Transverse colon (tissue), 4 donors: ENCODE measurements at regions not wholly inside any gene's neighbourhood (a gene's known extent, or its start where the extent isn't known, plus 50 kb on each side); places are given as distances from the start of the nearest gene placed in this dataset.
"Not testable (repeated sequence)": the region's sequence is repeated elsewhere in the genome, so short reads cannot be mapped to it uniquely, and the experiment has no call there.

Source experiments
- DNase-seq: peaks from one replicate; pipeline ENCODE4 v3.0.0-alpha.2; 2019
- H3K27ac ChIP-seq, 4 donors: fragments of 200-600 bp; sonication (generic); 2 replicates each; pipeline ENCODE4 v1.5.1; 2016 to 2018; ENCODE audit warnings: inconsistent platforms in 4 of 4
- H3K27me3 ChIP-seq: fragments of 200-600 bp; sonication (generic); 2 replicates; pipeline ENCODE4 v1.5.1; 2017; ENCODE audit warnings: inconsistent platforms
- H3K36me3 ChIP-seq, 4 donors: fragments of 200-600 bp; sonication (generic); 2 replicates each; pipeline ENCODE4 v1.5.1; 2017 to 2019; ENCODE audit warnings: inconsistent platforms in 4 of 4
- H3K4me1 ChIP-seq, 4 donors: fragments of 200-600 bp; sonication (generic); 2 replicates each; pipeline ENCODE4 v1.5.1; 2017 to 2020; ENCODE audit warnings: inconsistent platforms in 4 of 4
- H3K4me3 ChIP-seq, 4 donors: fragments of 200-600 bp; sonication (generic); 1 replicate in 1 of 4; 2 replicates in 3 of 4; pipeline versions ENCODE4 v1.5.1 to v1.6.1; 2017 to 2019; ENCODE audit warnings: inconsistent platforms in 4 of 4
- H3K9me3 ChIP-seq, 2 donors: fragments of 200-600 bp; sonication (generic); 2 replicates each; pipeline ENCODE4 v1.5.1; 2017 to 2019; ENCODE audit warnings: inconsistent platforms in 2 of 2
- CTCF ChIP-seq, 5 experiments: fragments of 200-600 bp in 3 of 5; fragments of 450-650 bp in 2 of 5; sonication (generic) in 3 of 5; IDR thresholded peaks; 1 replicate in 2 of 5; 2 replicates in 3 of 5; pipeline ENCODE4 v1.5.1; 2016 to 2017; ENCODE audit warnings: antibody characterized with exemption in 5 of 5, inconsistent platforms in 3 of 5, mild to moderate bottlenecking in 2 of 5, moderate library complexity in 1 of 5
- EP300 ChIP-seq: sonication (generic); formaldehyde crosslinking; IDR thresholded peaks from one replicate; pipeline ENCODE4 v1.6.1; 2017; ENCODE audit warnings: antibody characterized with exemption, low read depth
- POLR2A ChIP-seq: fragments of 450-650 bp; IDR thresholded peaks from one replicate; pipeline ENCODE4 v1.6.1; 2016; ENCODE audit warnings: antibody characterized with exemption, mild to moderate bottlenecking, moderate library complexity
- POLR2AphosphoS5 ChIP-seq, 3 donors: sonication (generic); formaldehyde crosslinking; IDR thresholded peaks; one replicate each; pipeline ENCODE4 v1.6.1; 2016; ENCODE audit warnings: antibody characterized with exemption in 3 of 3
- WGBS, 2 donors: methylation state at CpG; one replicate each; pipeline ENCODE4 v1.1.5; 2018; ENCODE audit warnings: low coverage in 1 of 2; 5-methylcytosine and 5-hydroxymethylcytosine counted together
- in situ Hi-C, 4 donors: fragments of 200-750 bp; cut with MboI; loops; one replicate each; pipeline versions ENCODE4 v1.15.0 to v1.15.1; 2017; ENCODE audit warnings: low sequenced_read_pairs in 3 of 4, low pct_ligation_motif_present in 1 of 4, low pct_unique_long_range_greater_than_20kb in 1 of 4
- intact Hi-C: fragments of 100-400 bp; cut with DNase I; formaldehyde crosslinking; loops from one replicate; pipeline ENCODE4 v1.15.1; 2023; ENCODE audit warnings: low total_unique reads

- no peak for DNase-seq
- Histone ChIP-seq H3K27me3 (no peaks in the 10 kb centered on the region), H3K36me3 (no peaks in the 10 kb centered on the region), H3K4me3 (no peak overlapping the region), H3K27ac (no peak overlapping the region), H3K4me1 (no peaks in the 10 kb centered on the region), H3K9me3 (no peaks in the 10 kb centered on the region)
- no peak for TF ChIP-seq POLR2AphosphoS5 (IDR thresholded peaks at IDR 0.05)
- intact Hi-C loops, result no loop called here
- in situ Hi-C loops, result no loop called here
- 54 to 58% methylated on average over 2 of the region's 2 CpGs for WGBS, 2 donors
Measured at GRCh38 chr15:96977886-96978285, 647.4 kb downstream of the NR2F2 start.

DNA sequence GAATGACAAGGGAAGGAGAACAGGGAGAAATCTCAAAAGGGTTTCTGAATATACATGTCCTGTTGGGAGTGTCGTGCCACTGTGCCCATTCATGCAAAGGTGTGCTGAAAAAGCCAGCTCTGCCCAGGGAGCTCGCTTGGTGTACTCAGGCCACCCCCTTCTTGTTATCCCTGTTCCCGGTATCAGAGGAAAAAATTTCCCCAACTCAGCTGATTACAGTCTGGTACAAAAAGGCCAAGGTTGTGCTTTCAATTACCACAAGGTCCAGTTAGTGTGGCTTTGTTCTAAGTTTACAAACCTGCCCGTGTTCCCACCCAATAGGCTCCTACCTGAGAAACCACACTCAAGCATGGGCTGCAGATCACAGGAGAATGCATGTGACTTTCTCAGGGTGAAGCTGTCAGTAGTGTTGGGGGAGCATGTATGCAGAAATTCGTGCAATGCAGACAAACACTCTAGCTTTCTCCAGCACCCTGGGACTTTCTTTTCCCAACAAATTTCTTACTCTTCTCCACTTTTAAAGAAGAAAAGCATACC, 648.5 kb downstream of the NR2F2 start:
- TF ChIP-seq EP300 (no peak), CTCF (IDR thresholded peaks at IDR 0.05) (no peak), POLR2A (no peak), POLR2AphosphoS5 (IDR thresholded peaks at IDR 0.05) (no peak)
- no peak for DNase-seq
- H3K27ac ChIP-seq, result no peak overlapping the region
- in situ Hi-C loops (no loop called here), intact Hi-C loops (no loop called here)
- WGBS, 2 donors, result 65 to 68% methylated on average over 5 of the region's 5 CpGs
- H3K9me3 ChIP-seq, result no peaks in the 10 kb centered on the region
- no peaks in the 10 kb centered on the region for H3K36me3 ChIP-seq
- no peaks in the 10 kb centered on the region for H3K4me1 ChIP-seq
- H3K4me3 ChIP-seq, result no peak overlapping the region
- no peaks in the 10 kb centered on the region for H3K27me3 ChIP-seq

DNA sequence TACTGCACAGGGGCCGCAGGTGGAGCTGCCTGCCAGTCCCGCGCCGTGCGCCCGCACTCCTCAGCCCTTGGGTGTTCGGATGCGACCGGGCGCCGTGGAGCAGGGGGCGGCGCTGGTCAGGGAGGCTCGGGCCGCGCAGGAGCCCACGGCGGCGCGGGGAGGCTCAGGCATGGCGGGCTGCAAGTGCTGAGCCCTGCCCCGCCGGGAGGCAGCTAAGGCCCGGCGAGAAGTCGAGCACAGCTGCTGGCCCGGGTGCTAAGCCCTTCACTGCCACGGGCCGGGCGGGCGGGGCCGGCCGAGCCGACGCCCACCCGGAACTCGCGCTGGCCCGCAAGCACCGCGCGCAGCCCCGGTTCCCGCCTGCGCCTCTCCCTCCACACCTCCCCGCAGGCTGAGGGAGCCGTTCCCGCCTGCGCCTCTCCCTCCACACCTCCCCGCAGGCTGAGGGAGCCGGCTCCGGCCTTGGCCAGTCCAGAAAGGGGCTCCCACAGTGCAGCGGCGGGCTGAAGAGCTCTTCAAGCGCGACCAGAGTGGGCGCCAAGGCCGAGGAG, 653.7 kb downstream of the NR2F2 start:
- 94 to 100% methylated on average over 1 to 51 of the region's 58 CpGs for WGBS, 2 donors
- not testable (repeated sequence) for H3K27me3 ChIP-seq, H3K27ac ChIP-seq

DNA sequence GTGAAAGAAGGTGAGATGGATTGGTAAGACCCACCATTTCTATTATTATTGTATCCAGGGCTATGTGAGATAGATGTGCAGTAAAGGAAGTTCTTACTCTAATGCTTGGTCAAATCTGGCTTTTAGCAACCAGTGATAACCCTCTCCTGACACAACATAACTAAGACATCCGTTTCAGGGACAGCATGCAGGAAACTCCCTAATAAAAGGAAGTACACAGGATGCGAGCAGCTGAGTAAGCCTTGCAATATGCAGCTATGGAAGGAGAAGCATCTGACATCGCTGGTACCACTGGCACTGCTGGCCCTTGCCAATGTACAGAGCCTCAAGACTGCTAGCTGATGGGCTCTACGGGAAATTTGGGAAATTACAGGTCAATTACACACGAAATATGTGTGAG, 662.3 kb downstream of the NR2F2 start:
- TF ChIP-seq EP300 (no peak), CTCF (IDR thresholded peaks at IDR 0.05) (no peak), POLR2AphosphoS5 (IDR thresholded peaks at IDR 0.05) (no peak), POLR2A (no peak)
- in situ Hi-C loops, result no loop called here
- 71 to 73% methylated on average over 2 to 5 of the region's 5 CpGs for WGBS, 2 donors

More for the DNA sequence above, 653.7 kb downstream of the NR2F2 start:
- H3K4me3 ChIP-seq, in situ Hi-C loops, H3K36me3 ChIP-seq, H3K9me3 ChIP-seq, DNase-seq, intact Hi-C loops, H3K4me1 ChIP-seq: not testable (repeated sequence)

GRCh38 chr15:96997538-96997937, 667.0 kb downstream of the NR2F2 start:
- H3K4me3 ChIP-seq, result no peak overlapping the region
- H3K9me3 ChIP-seq, result peaks cover 0 to 3% of the 10 kb centered on the region in 2 donors
- TF ChIP-seq POLR2AphosphoS5 (IDR thresholded peaks at IDR 0.05) (no peak), EP300 (no peak), CTCF (IDR thresholded peaks at IDR 0.05) (no peak), POLR2A (no peak)
- no peaks in the 10 kb centered on the region for H3K27me3 ChIP-seq
- H3K4me1 ChIP-seq, result no peaks in the 10 kb centered on the region
- H3K27ac ChIP-seq, result no peak overlapping the region
- 50 to 63% methylated on average over 2 to 3 of the region's 3 CpGs for WGBS, 2 donors
- no peaks in the 10 kb centered on the region for H3K36me3 ChIP-seq
- in situ Hi-C loops (no loop called here), intact Hi-C loops (no loop called here)
- DNase-seq, result no peak

More for the DNA sequence above, 662.3 kb downstream of the NR2F2 start:
- DNase-seq, result no peak
- Histone ChIP-seq H3K27me3 (no peaks in the 10 kb centered on the region), H3K4me1 (no peaks in the 10 kb centered on the region), H3K27ac (no peak overlapping the region), H3K4me3 (no peak overlapping the region), H3K36me3 (no peaks in the 10 kb centered on the region), H3K9me3 (peaks cover 5 to 10% of the 10 kb centered on the region in 2 donors)
- intact Hi-C loops, result no loop called here
